Brain microvascular endothelial cell (primary cell): ENCODE measurements at regions not wholly inside any gene's neighbourhood (a gene's known extent, or its start where the extent isn't known, plus 50 kb on each side); places are given as distances from the start of the nearest gene placed in this dataset.

Experiments
- DNase-seq: peaks from one replicate; pipeline ENCODE4 v3.0.0-alpha.2; 2020
- H3K27ac ChIP-seq: fragments of 250-450 bp; sonication (Bioruptor Pico); 2 replicates; pipeline ENCODE4 v1.5.1; 2020; ENCODE audit warnings: mild to moderate bottlenecking, moderate library complexity
- H3K27me3 ChIP-seq: fragments of 250-450 bp; sonication (Bioruptor Pico); replicated peaks from 2 replicates; pipeline ENCODE4 v1.5.1; 2020; ENCODE audit warnings: mild to moderate bottlenecking
- H3K36me3 ChIP-seq: fragments of 250-450 bp; sonication (Bioruptor Pico); replicated peaks from 2 replicates; pipeline ENCODE4 v1.5.1; 2020; ENCODE audit warnings: mild to moderate bottlenecking
- H3K4me3 ChIP-seq: 2 replicates; pipeline ENCODE4 v1.5.1; 2011; ENCODE audit warnings: low read depth, mild to moderate bottlenecking, control low read depth, low read length, moderate library complexity
- CTCF ChIP-seq: IDR thresholded peaks from 2 replicates; pipeline ENCODE4 v1.5.1; 2011; ENCODE audit warnings: low read depth, mild to moderate bottlenecking, moderate library complexity, low read length, control low read depth, inconsistent platforms; ENCODE audit errors: missing control alignments
- in situ Hi-C: cut with HindIII; loops from 2 replicates; pipeline ENCODE4 v1.10.0; 2017; ENCODE audit warnings: low sequenced_read_pairs, low pct_ligation_motif_present

- H3K27ac ChIP-seq = no peak overlapping the region
- DNase-seq = no peak
- H3K4me3 ChIP-seq = no peak overlapping the region
- in situ Hi-C loops = no loop called here
- TF ChIP-seq CTCF = no peak
- no peaks in the 10 kb centered on the region for H3K36me3 ChIP-seq
- H3K27me3 ChIP-seq = no peaks in the 10 kb centered on the region
Measured at GRCh38 chrX:46257451-46257879, 287.8 kb downstream of the ZNF674 start.

GRCh38 chrX:46256875-46257274 is 288.3 kb downstream of the ZNF674 start:
- TF ChIP-seq CTCF = no peak
- no peak for DNase-seq
- Histone ChIP-seq H3K27ac (no peak overlapping the region), H3K36me3 (no peaks in the 10 kb centered on the region), H3K4me3 (no peak overlapping the region), H3K27me3 (no peaks in the 10 kb centered on the region)
- in situ Hi-C loops = no loop called here

- Histone ChIP-seq H3K27ac (no peak overlapping the region), H3K4me3 (no peak overlapping the region), H3K27me3 (no peaks in the 10 kb centered on the region), H3K36me3 (no peaks in the 10 kb centered on the region)
- DNase-seq = no peak
- in situ Hi-C loops = no loop called here
- no peak for TF ChIP-seq CTCF
Measured at GRCh38 chrX:46255046-46255445, 290.2 kb downstream of the ZNF674 start.

- TF ChIP-seq CTCF = no peak
- Histone ChIP-seq H3K27ac (no peak overlapping the region), H3K4me3 (no peak overlapping the region), H3K27me3 (no peaks in the 10 kb centered on the region), H3K36me3 (no peaks in the 10 kb centered on the region)
- no peak for DNase-seq
- in situ Hi-C loops = no loop called here
Measured at GRCh38 chrX:46254641-46255040, 290.6 kb downstream of the ZNF674 start.

GRCh38 chrX:46251755-46252154 is 293.5 kb downstream of the ZNF674 start:
- no peak overlapping the region for H3K4me3 ChIP-seq
- no peak overlapping the region for H3K27ac ChIP-seq
- TF ChIP-seq CTCF = no peak
- no peaks in the 10 kb centered on the region for H3K36me3 ChIP-seq
- H3K27me3 ChIP-seq = no peaks in the 10 kb centered on the region
- peak; percentile 37 for DNase-seq
- in situ Hi-C loops = no loop called here

- no peak overlapping the region for H3K4me3 ChIP-seq
- H3K36me3 ChIP-seq = no peaks in the 10 kb centered on the region
- no peak for TF ChIP-seq CTCF
- no peak for DNase-seq
- no peaks in the 10 kb centered on the region for H3K27me3 ChIP-seq
- in situ Hi-C loops = no loop called here
- no peak overlapping the region for H3K27ac ChIP-seq
Measured at GRCh38 chrX:46250151-46250550, 295.1 kb downstream of the ZNF674 start.
